ENCODE measurements at regions not wholly inside any gene's neighbourhood (a gene's known extent, or its start where the extent isn't known, plus 50 kb on each side); places are given as distances from the start of the nearest gene placed in this dataset.

- no peak for TF ChIP-seq CTCF (conservative IDR thresholded peaks at IDR 0.05)
- no peak overlapping the region for H3K27ac ChIP-seq
These were observed 1251.4 kb upstream of the CDH6 start for GRCh38 chr5:29942089-29942488.

GRCh38 chr5:29939988-29940387, 1253.5 kb upstream of the CDH6 start:
- TF ChIP-seq CTCF (conservative IDR thresholded peaks at IDR 0.05): no peak
- H3K27ac ChIP-seq: no peak overlapping the region

- H3K27ac ChIP-seq: no peak overlapping the region
- TF ChIP-seq CTCF (conservative IDR thresholded peaks at IDR 0.05): no peak
These were observed 1258.1 kb upstream of the CDH6 start for GRCh38 chr5:29935371-29935770.

- TF ChIP-seq CTCF (conservative IDR thresholded peaks at IDR 0.05): no peak
These were observed 1263.2 kb upstream of the CDH6 start for GRCh38 chr5:29930316-29930715.

GRCh38 chr5:29924107-29924506, 1269.4 kb upstream of the CDH6 start:
- no peak for TF ChIP-seq CTCF (conservative IDR thresholded peaks at IDR 0.05)
- H3K27ac ChIP-seq: no peak overlapping the region

More at GRCh38 chr5:29930316-29930715, 1263.2 kb upstream of the CDH6 start:
- no peak overlapping the region for H3K27ac ChIP-seq

GRCh38 chr5:29905626-29906353, 1287.7 kb upstream of the CDH6 start:
- no peak overlapping the region for H3K27ac ChIP-seq
- no peak for TF ChIP-seq CTCF (conservative IDR thresholded peaks at IDR 0.05)

- no peak for TF ChIP-seq CTCF (conservative IDR thresholded peaks at IDR 0.05)
- no peak overlapping the region for H3K27ac ChIP-seq
These were observed 1290.6 kb upstream of the CDH6 start for GRCh38 chr5:29902859-29903258.

All from VCaP (cell line).